ENCODE measurements at regions not wholly inside any gene's neighbourhood (a gene's known extent, or its start where the extent isn't known, plus 50 kb on each side); places are given as distances from the start of the nearest gene placed in this dataset.

- Mint-ChIP-seq H3K9me3 (peaks cover 0 to 3% (median 0%) of the 10 kb centered on the region in 8 donors), H3K27me3 (no peaks in the 10 kb centered on the region), H3K4me3 (no peak overlapping the region), H3K27ac (no peak overlapping the region), H3K36me3 (no peaks in the 10 kb centered on the region), H3K4me1 (no peaks in the 10 kb centered on the region)
- no peaks in the 10 kb centered on the region for H3K9me3 ChIP-seq (ENCODE audit: control insufficient read depth in 1 of 2, low read length in 2 of 2)
- POLR2A ChIA-PET (ENCODE audit: partially characterized antibody): no interaction called here
- intact Hi-C loops (cut with micrococcal nuclease): no loop called here
- no peak overlapping the region for H3K4me3 ChIP-seq (ENCODE audit: low read length in 2 of 2)
- no peak for DNase-seq
- H3K4me1 ChIP-seq (ENCODE audit: insufficient read depth, low read length): no peaks in the 10 kb centered on the region
- H3K27ac ChIP-seq (ENCODE audit: low read depth, low read length): no peak overlapping the region
- CTCF ChIA-PET (ENCODE audit: partially characterized antibody): no interaction called here
- H3K27me3 ChIP-seq (ENCODE audit: insufficient read depth, low read length): no peaks in the 10 kb centered on the region
- H3K36me3 ChIP-seq (ENCODE audit: insufficient read depth, low read length): no peaks in the 10 kb centered on the region
These were observed 179.5 kb downstream of the TFAP2A start for GRCh38 chr6:10235344-10235743.

- no peak overlapping the region for H3K27ac Mint-ChIP-seq
- no peak for DNase-seq
- no peak overlapping the region for H3K27ac ChIP-seq (ENCODE audit: low read depth, low read length)
- no peaks in the 10 kb centered on the region for H3K4me1 Mint-ChIP-seq
- H3K9me3 Mint-ChIP-seq: peaks cover 0 to 20% (median 6%) of the 10 kb centered on the region in 8 donors
- ChIA-PET CTCF (ENCODE audit: partially characterized antibody) (interaction anchor here (1.3 kb wide), 1 partner anchor 10 kb away, joined by 3 read pairs; no protein-coding TSS in a partner anchor), POLR2A (ENCODE audit: partially characterized antibody) (no interaction called here)
- H3K4me3 Mint-ChIP-seq: no peak overlapping the region
- no peaks in the 10 kb centered on the region for H3K36me3 ChIP-seq (ENCODE audit: insufficient read depth, low read length)
- no peaks in the 10 kb centered on the region for H3K36me3 Mint-ChIP-seq
- H3K4me3 ChIP-seq (ENCODE audit: low read length in 2 of 2): no peak overlapping the region
- intact Hi-C loops (cut with micrococcal nuclease): no loop called here
- no peaks in the 10 kb centered on the region for H3K4me1 ChIP-seq (ENCODE audit: insufficient read depth, low read length)
- no peaks in the 10 kb centered on the region for H3K27me3 ChIP-seq (ENCODE audit: insufficient read depth, low read length)
- no peaks in the 10 kb centered on the region for H3K27me3 Mint-ChIP-seq
- H3K9me3 ChIP-seq (ENCODE audit: control insufficient read depth in 1 of 2, low read length in 2 of 2): no peaks in the 10 kb centered on the region
These were observed 184.3 kb downstream of the TFAP2A start for GRCh38 chr6:10230531-10230930.

- CTCF ChIA-PET (ENCODE audit: partially characterized antibody): no interaction called here
- H3K4me1 ChIP-seq (ENCODE audit: insufficient read depth, low read length): no peaks in the 10 kb centered on the region
- intact Hi-C loops (cut with micrococcal nuclease): no loop called here
- Mint-ChIP-seq H3K27me3 (no peaks in the 10 kb centered on the region), H3K36me3 (no peaks in the 10 kb centered on the region), H3K4me1 (no peaks in the 10 kb centered on the region), H3K9me3 (peaks cover 0 to 28% (median 11%) of the 10 kb centered on the region in 8 donors), H3K27ac (no peak overlapping the region), H3K4me3 (no peak overlapping the region)
- H3K27me3 ChIP-seq (ENCODE audit: insufficient read depth, low read length): no peaks in the 10 kb centered on the region
- no peaks in the 10 kb centered on the region for H3K36me3 ChIP-seq (ENCODE audit: insufficient read depth, low read length)
- H3K4me3 ChIP-seq (ENCODE audit: low read length in 2 of 2): no peak overlapping the region
- DNase-seq: no peak
- POLR2A ChIA-PET (ENCODE audit: partially characterized antibody): no interaction called here
- no peak overlapping the region for H3K27ac ChIP-seq (ENCODE audit: low read depth, low read length)
- no peaks in the 10 kb centered on the region for H3K9me3 ChIP-seq (ENCODE audit: control insufficient read depth in 1 of 2, low read length in 2 of 2)
These were observed 191.0 kb downstream of the TFAP2A start for GRCh38 chr6:10223841-10224240.

- DNase-seq: no peak
- intact Hi-C loops (cut with micrococcal nuclease): no loop called here
- Histone ChIP-seq H3K36me3 (ENCODE audit: insufficient read depth, low read length) (no peaks in the 10 kb centered on the region), H3K4me1 (ENCODE audit: insufficient read depth, low read length) (no peaks in the 10 kb centered on the region), H3K27ac (ENCODE audit: low read depth, low read length) (no peak overlapping the region), H3K27me3 (ENCODE audit: insufficient read depth, low read length) (no peaks in the 10 kb centered on the region), H3K9me3 (ENCODE audit: control insufficient read depth in 1 of 2, low read length in 2 of 2) (no peaks in the 10 kb centered on the region), H3K4me3 (ENCODE audit: low read length in 2 of 2) (no peak overlapping the region)
- Mint-ChIP-seq H3K27me3 (no peaks in the 10 kb centered on the region), H3K4me1 (no peaks in the 10 kb centered on the region), H3K27ac (no peak overlapping the region), H3K4me3 (no peak overlapping the region), H3K36me3 (no peaks in the 10 kb centered on the region), H3K9me3 (peaks cover 0 to 14% (median 5%) of the 10 kb centered on the region in 8 donors)
- ChIA-PET CTCF (ENCODE audit: partially characterized antibody) (interaction anchor here (1.4 kb wide), 1 partner anchor 10 kb away, joined by 3 read pairs; no protein-coding TSS in a partner anchor), POLR2A (ENCODE audit: partially characterized antibody) (no interaction called here)
These were observed 193.7 kb downstream of the TFAP2A start for GRCh38 chr6:10221178-10221577.

- Mint-ChIP-seq H3K9me3 (peaks cover 0 to 5% (median 0%) of the 10 kb centered on the region in 8 donors), H3K4me3 (no peak overlapping the region), H3K27ac (no peak overlapping the region), H3K27me3 (no peaks in the 10 kb centered on the region), H3K36me3 (no peaks in the 10 kb centered on the region), H3K4me1 (no peaks in the 10 kb centered on the region)
- no peaks in the 10 kb centered on the region for H3K4me1 ChIP-seq (ENCODE audit: insufficient read depth, low read length)
- no peak for DNase-seq
- H3K27me3 ChIP-seq (ENCODE audit: insufficient read depth, low read length): no peaks in the 10 kb centered on the region
- H3K36me3 ChIP-seq (ENCODE audit: insufficient read depth, low read length): no peaks in the 10 kb centered on the region
- intact Hi-C loops (cut with micrococcal nuclease): no loop called here
- ChIA-PET POLR2A (ENCODE audit: partially characterized antibody) (no interaction called here), CTCF (ENCODE audit: partially characterized antibody) (no interaction called here)
- H3K27ac ChIP-seq (ENCODE audit: low read depth, low read length): no peak overlapping the region
- H3K9me3 ChIP-seq (ENCODE audit: control insufficient read depth in 1 of 2, low read length in 2 of 2): no peaks in the 10 kb centered on the region
- no peak overlapping the region for H3K4me3 ChIP-seq (ENCODE audit: low read length in 2 of 2)
These were observed 195.4 kb downstream of the TFAP2A start for GRCh38 chr6:10219510-10219909.

- no peak for DNase-seq
- Histone ChIP-seq H3K36me3 (ENCODE audit: insufficient read depth, low read length) (no peaks in the 10 kb centered on the region), H3K9me3 (ENCODE audit: control insufficient read depth in 1 of 2, low read length in 2 of 2) (no peaks in the 10 kb centered on the region), H3K27ac (ENCODE audit: low read depth, low read length) (no peak overlapping the region), H3K27me3 (ENCODE audit: insufficient read depth, low read length) (no peaks in the 10 kb centered on the region), H3K4me3 (ENCODE audit: low read length in 2 of 2) (no peak overlapping the region), H3K4me1 (ENCODE audit: insufficient read depth, low read length) (no peaks in the 10 kb centered on the region)
- intact Hi-C loops (cut with micrococcal nuclease): no loop called here
- peaks cover 0 to 7% (median under 1%) of the 10 kb centered on the region in 8 donors for H3K9me3 Mint-ChIP-seq
- ChIA-PET CTCF (ENCODE audit: partially characterized antibody) (no interaction called here), POLR2A (ENCODE audit: partially characterized antibody) (no interaction called here)
- H3K27me3 Mint-ChIP-seq: no peaks in the 10 kb centered on the region
- H3K4me1 Mint-ChIP-seq: no peaks in the 10 kb centered on the region
- H3K27ac Mint-ChIP-seq: no peak overlapping the region
- no peak overlapping the region for H3K4me3 Mint-ChIP-seq
- no peaks in the 10 kb centered on the region for H3K36me3 Mint-ChIP-seq
These were observed 197.8 kb downstream of the TFAP2A start for GRCh38 chr6:10217111-10217510.

- Histone ChIP-seq H3K36me3 (ENCODE audit: insufficient read depth, low read length) (no peaks in the 10 kb centered on the region), H3K4me1 (ENCODE audit: insufficient read depth, low read length) (no peaks in the 10 kb centered on the region), H3K27me3 (ENCODE audit: insufficient read depth, low read length) (no peaks in the 10 kb centered on the region), H3K4me3 (ENCODE audit: low read length in 2 of 2) (no peak overlapping the region), H3K27ac (ENCODE audit: low read depth, low read length) (no peak overlapping the region), H3K9me3 (ENCODE audit: control insufficient read depth in 1 of 2, low read length in 2 of 2) (no peaks in the 10 kb centered on the region)
- Mint-ChIP-seq H3K27ac (no peak overlapping the region), H3K27me3 (no peaks in the 10 kb centered on the region), H3K36me3 (no peaks in the 10 kb centered on the region), H3K4me1 (no peaks in the 10 kb centered on the region), H3K4me3 (no peak overlapping the region), H3K9me3 (peaks cover 0 to 11% (median 2%) of the 10 kb centered on the region in 8 donors)
- intact Hi-C loops (cut with micrococcal nuclease): no loop called here
- no peak for DNase-seq
- POLR2A ChIA-PET (ENCODE audit: partially characterized antibody): no interaction called here
- CTCF ChIA-PET (ENCODE audit: partially characterized antibody): no interaction called here
These were observed 199.4 kb downstream of the TFAP2A start for GRCh38 chr6:10215326-10216110.
